ENCODE measurements at regions not wholly inside any gene's neighbourhood (a gene's known extent, or its start where the extent isn't known, plus 50 kb on each side); places are given as distances from the start of the nearest gene placed in this dataset.
"Not testable (repeated sequence)": the region's sequence is repeated elsewhere in the genome, so short reads cannot be mapped to it uniquely, and the experiment has no call there.

- no peak for DNase-seq (ENCODE audit: low spot score)
These were observed 222.8 kb downstream of the FOXD2 start for GRCh38 chr1:47660622-47661021.

DNA sequence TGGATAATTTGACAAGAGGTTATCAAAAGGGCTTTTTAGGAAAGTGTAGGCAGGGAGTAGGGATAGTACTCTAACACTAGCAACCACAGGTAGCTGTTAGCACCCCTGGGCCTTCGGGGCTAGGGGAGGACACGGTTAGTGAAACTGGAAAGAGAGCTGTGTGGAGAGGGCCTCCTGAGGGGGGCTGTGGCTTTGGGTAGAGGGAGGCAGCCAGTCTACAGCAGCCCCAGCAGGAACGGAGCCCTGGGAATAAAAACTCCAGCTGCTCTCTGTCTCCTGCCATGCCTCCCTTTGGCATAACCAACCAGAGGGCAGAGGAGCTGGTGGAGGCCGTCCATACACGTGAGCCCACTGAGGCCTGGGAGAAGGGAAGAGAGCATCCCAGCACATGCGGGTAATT is 223.2 kb downstream of the FOXD2 start:
- DNase-seq (ENCODE audit: low spot score): no peak

DNA sequence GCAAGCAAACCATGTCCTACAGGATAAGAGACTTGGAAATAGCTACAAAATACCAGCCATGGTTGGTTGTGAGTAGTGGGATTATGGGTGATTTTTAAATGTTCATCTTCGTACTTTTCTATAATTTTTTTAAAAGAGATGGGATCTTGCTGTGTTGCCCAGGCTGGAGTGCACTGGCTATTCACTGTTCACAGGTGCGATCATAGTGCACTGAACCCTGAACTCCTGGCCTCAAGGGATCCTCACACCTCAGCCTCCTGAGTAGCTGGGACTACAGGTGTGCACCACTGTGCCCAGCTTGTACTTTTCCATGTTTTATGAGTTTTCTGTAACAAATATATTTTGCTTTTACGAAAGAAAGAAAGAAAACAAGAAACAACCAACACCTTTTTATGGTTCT is 224.2 kb downstream of the FOXD2 start:
- no peak for DNase-seq (ENCODE audit: low spot score)

DNA sequence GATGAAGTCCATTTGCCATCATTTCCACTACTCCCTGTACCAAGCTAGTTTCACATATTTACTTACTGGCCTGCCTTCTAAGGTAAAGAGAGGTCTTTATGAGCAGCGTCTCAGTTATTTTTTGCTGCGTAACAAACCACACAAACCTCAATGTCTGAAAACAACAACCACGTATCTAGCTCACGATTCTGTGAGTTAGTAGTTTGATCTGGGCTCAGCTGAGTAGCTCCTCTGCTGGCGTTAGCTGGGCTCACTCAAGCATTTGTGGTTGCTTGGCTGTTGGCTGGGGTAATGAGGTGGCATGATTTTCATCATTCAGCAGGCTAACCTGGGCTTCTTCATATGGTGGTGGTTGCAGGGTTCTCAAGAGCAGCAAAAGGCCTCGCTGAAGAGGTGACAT is 225.4 kb downstream of the FOXD2 start:
- no peak for DNase-seq (ENCODE audit: low spot score)

- DNase-seq (ENCODE audit: low spot score): no peak
These were observed 226.5 kb downstream of the FOXD2 start for GRCh38 chr1:47664356-47664755.

DNA sequence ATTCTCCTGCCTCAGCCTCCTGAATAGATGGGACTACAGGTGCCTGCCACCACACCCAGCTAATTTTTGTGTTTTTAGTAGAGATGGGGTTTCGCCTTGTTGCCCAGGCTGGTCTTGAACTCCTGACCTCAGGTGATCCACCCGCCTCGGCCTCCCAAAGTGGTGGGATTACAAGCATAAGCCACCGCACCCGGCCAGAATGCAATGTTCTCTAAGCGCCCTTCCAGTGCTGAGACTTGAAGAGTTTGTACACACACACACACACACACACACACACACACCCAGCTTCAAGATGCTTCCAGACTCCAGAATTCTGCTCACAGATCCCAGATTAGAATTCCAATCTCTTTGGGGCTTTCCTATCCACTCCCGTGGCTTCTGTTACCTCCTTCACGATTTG is 227.1 kb downstream of the FOXD2 start:
- not testable (repeated sequence) for DNase-seq (ENCODE audit: low spot score)

DNA sequence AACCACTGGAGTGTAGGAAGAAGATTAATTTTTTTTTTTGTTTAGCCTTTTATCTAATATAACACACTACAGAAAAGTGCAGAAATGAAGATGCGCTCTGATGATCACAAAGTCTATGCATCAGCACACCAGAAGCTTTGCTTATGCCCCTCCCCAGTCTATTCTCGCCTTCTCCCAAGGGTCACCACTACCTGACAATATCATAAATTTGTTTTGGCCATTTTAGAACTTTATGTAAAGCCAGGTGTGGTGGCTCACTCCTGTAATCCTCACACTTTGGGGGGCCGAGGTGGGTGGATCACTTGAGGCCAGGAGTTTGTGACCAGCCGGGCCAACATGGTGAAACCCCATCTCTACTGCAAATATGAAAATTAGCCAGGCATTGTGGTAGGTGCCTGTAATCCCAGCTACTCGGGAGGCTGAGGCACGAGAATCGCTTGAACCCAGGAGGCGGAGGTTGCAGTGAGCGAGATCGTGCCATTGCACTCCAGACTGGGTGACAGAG is 231.3 kb downstream of the FOXD2 start:
- DNase-seq (ENCODE audit: low spot score): no peak

DNA sequence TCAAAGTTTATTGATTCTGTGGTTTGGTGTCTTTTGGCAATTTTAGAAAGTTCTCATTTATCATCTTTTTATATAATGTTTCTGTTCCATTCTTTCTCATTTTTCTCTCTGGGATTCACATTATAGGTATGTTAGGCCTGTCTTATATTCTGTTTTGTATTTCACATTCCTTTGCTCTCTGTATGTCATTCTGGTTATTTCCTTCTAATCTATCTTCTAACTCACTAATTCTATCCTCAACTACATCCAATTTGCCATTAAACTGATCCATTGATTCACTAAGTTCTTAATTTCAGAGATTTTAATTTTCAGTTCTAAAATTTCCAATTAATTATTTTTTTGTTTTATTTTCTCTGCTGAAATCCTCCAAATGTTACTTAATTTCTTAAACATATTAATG is 234.8 kb downstream of the FOXD2 start:
- no peak for DNase-seq (ENCODE audit: low spot score)

GRCh38 chr1:47674189-47674588 is 236.3 kb downstream of the FOXD2 start:
- DNase-seq (ENCODE audit: low spot score): no peak

- no peak for DNase-seq (ENCODE audit: low spot score)
These were observed 237.3 kb downstream of the FOXD2 start for GRCh38 chr1:47675047-47675675.

GRCh38 chr1:47675721-47676120 is 237.9 kb downstream of the FOXD2 start:
- no peak for DNase-seq (ENCODE audit: low spot score)

- DNase-seq (ENCODE audit: low spot score): no peak
These were observed 238.6 kb downstream of the FOXD2 start for GRCh38 chr1:47676311-47677054.

DNA sequence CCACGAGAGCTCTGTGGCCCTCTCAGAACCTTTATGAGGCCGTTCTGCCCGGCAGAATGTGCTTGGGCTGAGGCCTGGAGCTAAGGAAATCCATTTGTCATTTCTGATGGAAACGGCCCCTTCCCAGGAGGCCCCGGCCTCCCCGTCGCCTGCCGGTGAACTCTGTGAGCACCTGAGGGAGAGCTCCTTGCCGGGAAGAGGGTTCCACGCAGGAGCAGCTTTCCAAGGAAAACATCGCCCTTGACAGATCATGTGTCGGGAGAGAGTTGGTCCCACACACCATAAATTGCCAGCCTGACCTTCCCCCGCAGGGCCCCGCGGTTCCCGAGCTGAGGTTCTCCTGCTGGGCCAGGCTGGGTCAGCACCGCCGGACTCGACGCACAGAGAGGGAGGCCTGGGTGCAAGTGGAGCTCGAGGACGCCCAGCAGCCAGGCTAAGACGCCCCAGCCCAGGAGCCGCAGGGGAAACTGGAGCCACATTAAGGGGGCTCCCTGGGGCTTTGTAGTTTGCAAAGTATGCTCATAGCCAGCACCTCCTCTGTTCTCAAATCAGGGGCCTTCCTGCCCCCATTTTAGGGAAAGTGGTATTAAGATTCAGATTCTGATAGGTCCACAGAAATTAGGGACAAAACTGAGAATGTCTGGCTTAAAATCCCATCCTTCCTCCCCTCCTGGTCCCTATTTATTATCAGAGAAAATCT is 239.5 kb downstream of the FOXD2 start:
- no peak for DNase-seq (ENCODE audit: low spot score)

DNA sequence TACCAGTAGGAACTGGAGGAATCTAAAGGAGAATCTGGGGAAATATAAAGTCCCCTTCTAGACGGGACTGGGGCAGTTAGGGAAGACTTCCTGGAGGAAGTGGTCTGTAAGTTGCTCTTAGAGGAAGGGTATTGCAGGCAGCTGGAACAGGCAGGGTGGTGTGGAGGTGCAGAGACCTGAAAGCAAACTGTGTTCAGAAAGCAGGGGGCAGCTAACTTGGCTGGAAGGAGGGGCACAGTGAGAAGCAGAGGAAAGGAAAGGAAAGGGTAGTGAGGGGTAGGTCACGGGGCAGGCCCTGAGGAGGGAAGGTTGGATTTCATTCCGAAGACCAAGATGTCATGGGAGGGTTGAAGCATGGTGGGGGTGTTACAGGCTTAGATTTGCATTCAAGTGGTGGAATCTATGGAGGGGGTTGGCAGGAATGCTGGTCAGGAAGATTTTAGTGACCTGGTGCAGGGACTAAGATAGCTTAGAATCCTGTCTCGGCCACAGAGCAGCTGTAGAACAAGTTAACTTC is 240.7 kb downstream of the FOXD2 start:
- DNase-seq (ENCODE audit: low spot score): no peak

DNA sequence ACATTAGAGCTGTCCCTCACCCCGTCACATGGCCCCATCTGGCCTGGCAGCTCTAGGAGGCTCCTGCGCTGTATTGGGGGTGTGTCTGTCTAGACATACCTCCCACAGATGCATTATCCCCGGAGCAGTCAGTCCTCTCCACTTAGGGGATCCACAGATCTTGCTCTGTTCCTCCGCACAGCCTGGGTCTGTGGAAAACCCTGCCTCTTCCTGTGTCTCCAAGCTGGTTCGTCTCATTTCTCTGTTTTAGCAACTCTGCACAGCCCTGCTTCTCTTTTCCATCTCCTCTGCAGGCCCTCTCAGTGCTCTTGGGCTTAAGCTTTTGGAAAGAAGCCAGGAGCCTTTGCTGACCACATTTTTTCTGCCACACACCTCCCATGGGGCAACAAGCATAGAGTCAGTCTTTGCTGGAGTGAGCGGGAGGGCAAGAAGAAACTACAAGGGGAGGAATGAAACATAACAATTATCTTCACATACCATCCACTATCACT is 241.5 kb downstream of the FOXD2 start:
- DNase-seq (ENCODE audit: low spot score): no peak

GRCh38 chr1:47679826-47680225 is 242.0 kb downstream of the FOXD2 start:
- DNase-seq (ENCODE audit: low spot score): no peak

DNA sequence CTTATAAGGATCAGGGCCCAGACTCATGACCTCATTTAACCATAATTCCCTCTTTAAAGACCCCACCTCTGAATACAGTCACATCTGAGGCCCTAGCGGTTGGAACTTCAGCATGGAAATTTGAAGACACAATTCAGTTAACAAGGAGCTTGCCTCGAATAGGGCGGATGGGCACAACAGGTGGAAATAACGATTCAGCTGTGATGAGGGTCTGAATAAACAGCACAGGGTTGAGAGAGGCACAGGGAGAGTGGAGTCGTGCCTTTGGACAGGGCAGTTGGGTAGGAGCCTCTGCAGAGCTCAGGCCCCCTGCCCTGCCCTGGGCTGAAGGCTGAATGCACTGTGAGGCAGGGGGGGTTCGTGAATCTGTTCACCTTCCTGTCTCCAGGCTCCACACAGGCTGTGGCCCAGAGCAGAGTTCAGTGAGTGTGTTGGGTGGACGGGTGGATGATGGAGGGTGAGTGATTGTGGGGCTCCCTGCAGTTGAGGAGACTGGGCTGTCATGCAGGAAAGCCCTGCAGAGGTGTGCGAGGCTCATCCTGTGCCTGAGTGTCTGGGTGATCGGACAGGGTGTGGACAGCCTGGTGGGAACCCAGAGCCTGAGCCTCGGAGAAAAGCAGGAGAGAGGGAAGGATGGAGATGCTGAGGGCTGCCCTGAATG is 243.1 kb downstream of the FOXD2 start:
- no peak for DNase-seq (ENCODE audit: low spot score)

DNA sequence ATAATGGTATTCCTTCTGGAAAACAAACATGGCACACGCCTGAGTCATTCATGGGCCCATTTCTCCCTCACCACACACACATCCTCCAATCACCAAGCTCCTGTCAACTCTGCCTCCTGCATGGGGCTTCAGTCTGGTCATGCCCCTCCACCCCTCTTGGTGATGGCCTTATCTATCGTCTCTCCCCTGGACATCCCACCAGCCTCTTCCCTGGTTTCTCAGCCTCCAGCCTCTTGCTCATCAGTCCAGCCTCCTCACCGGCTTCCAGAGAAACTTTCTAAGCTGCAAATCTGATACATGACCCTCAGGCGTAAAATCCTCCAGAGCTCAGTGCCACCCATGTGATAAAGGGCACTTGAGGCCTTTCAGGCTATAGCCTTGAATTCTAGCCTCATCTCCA is 243.9 kb downstream of the FOXD2 start:
- no peak for DNase-seq (ENCODE audit: low spot score)

DNA sequence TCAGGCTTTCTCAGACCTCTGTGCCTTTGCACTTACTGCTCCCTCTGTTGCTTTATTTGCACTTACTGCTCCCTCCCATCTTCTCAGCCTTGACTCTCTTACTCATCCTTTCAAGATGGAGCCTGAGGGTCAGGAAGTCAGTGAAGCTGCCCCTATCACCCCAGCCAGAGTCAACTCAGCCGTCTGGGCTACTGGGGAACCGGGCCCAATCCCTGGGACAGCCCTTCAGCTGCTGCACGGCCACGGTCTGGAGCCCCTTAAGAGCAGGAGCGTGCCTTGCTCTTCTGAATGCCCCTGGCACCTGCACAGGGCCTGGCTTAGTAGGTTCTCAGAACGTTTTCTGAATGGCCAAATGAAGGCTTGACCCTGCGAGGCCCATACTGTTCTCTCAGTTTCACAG is 244.4 kb downstream of the FOXD2 start:
- no peak for DNase-seq (ENCODE audit: low spot score)

DNA sequence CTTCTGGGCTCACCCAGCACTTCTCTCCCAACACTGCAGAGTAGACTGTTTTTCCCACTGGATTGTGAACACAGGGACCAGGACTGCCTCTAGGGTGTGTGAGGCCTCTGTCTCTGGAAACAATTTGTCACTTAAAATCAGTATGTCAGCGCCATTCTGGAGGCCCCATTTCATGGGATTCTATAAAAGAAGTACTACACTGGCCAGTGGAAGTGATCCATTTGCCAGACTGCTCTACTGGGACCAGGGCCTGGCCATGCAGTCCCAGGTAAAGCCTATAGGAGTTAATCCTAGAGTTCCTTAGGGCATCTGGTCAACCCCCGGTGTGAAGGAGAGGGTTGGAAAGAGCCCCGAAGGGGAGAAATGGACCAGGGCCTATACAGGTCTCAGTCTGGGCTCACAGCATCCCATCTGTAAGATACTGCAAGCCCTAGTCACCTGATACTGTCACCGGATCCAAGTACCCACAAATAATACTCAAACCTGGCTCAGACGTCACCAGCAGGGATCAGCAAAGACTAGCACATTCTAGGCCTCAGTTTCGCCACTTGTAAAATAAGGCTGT is 245.0 kb downstream of the FOXD2 start:
- no peak for DNase-seq (ENCODE audit: low spot score)

- no peak for DNase-seq (ENCODE audit: low spot score)
These were observed 245.6 kb downstream of the FOXD2 start for GRCh38 chr1:47683401-47683800.

GRCh38 chr1:47684518-47684917 is 246.7 kb downstream of the FOXD2 start:
- no peak for DNase-seq (ENCODE audit: low spot score)

Data from hematopoietic multipotent progenitor cell treated with erythropoietin and hydrocortisone succinate and interleukin-3 and kit ligand, for 15 days (in vitro differentiated cells).